ENCODE measurements at regions not wholly inside any gene's neighbourhood (a gene's known extent, or its start where the extent isn't known, plus 50 kb on each side); places are given as distances from the start of the nearest gene placed in this dataset.
A peak's percentile ranks its signal among the peaks of the same experiment; 100 is the strongest.

DNA sequence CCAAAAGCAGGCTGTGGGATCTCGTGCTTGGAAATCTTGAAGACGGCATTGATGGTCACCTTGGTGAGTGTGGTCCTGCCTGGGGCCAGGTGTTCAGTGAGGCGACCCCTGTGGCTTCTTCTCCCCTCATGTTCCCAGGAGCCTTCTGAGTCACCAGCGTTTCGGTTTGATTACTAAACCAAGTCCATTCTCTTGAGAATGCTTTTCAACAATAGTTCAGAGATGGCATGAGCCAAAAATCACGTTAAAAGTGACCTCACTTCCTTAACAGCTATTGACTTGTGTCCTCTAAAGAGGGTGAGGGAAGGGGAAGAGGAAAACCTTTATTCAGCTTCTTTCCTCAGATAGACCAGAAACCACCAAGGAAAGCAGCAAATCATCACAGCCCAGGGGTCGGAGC is 315.2 kb downstream of the GATA3 start:
- Histone ChIP-seq H3K27ac (peak overlapping the region; percentile 70), H3K9me3 (replicated peaks) (no peaks in the 10 kb centered on the region), H3K4me3 (no peak overlapping the region), H3K27me3 (replicated peaks) (no peaks in the 10 kb centered on the region), H3K4me1 (replicated peaks) (peaks cover 38% of the 10 kb centered on the region), H3K36me3 (no peaks in the 10 kb centered on the region)
- DNase-seq (ENCODE audit: low read depth in 1 of 2, low spot score in 2 of 2): peak; percentile 61 to 70

DNA sequence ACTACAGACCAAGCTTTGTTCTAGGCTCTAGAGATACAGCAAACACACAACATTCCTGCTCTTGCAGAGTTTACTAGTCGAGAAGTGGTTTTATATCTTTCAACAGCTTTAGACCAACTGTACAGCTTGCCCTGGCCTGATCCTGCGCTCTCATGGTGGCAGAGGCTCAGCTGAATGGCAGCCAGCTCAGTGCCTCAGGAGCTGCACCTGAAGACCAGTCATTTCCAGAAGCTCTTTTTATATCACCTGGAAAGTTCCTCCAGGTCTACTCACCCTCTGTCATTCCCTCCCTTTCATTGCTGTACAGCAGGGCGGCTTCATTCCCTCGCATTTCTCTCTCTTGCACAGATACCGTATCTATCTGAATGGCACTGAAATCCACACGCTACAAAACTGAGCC is 319.8 kb downstream of the GATA3 start:
- H3K4me3 ChIP-seq: no peak overlapping the region
- no peaks in the 10 kb centered on the region for H3K27me3 ChIP-seq (replicated peaks)
- H3K9me3 ChIP-seq (replicated peaks): no peaks in the 10 kb centered on the region
- peaks cover 28% of the 10 kb centered on the region for H3K4me1 ChIP-seq (replicated peaks)
- H3K27ac ChIP-seq: no peak overlapping the region
- no peak for DNase-seq (ENCODE audit: low read depth in 1 of 2, low spot score in 2 of 2)
- no peaks in the 10 kb centered on the region for H3K36me3 ChIP-seq

DNA sequence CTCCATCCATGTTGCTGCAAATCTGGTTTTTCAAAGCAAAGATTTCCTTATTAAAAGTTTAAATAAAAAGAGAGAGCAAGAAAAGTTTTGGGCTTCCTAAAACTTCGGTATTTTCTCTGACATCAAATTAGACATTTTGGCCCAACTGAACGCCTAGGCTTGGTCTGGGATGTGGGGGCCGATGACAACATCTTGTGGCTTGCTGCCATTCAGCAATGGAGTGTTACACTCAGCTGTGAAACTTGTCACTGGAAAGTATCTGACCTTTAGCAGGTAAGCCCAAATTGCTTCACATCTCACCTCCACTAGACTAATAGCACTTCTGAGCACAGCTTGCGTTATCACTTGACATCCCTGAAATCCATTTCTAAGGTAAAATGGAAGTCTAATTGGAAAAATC is 320.6 kb downstream of the GATA3 start:
- Histone ChIP-seq H3K4me3 (no peak overlapping the region), H3K27me3 (replicated peaks) (no peaks in the 10 kb centered on the region), H3K27ac (no peak overlapping the region), H3K36me3 (no peaks in the 10 kb centered on the region), H3K4me1 (replicated peaks) (peaks cover 23% of the 10 kb centered on the region), H3K9me3 (replicated peaks) (no peaks in the 10 kb centered on the region)
- DNase-seq (ENCODE audit: low read depth in 1 of 2, low spot score in 2 of 2): no peak

DNA sequence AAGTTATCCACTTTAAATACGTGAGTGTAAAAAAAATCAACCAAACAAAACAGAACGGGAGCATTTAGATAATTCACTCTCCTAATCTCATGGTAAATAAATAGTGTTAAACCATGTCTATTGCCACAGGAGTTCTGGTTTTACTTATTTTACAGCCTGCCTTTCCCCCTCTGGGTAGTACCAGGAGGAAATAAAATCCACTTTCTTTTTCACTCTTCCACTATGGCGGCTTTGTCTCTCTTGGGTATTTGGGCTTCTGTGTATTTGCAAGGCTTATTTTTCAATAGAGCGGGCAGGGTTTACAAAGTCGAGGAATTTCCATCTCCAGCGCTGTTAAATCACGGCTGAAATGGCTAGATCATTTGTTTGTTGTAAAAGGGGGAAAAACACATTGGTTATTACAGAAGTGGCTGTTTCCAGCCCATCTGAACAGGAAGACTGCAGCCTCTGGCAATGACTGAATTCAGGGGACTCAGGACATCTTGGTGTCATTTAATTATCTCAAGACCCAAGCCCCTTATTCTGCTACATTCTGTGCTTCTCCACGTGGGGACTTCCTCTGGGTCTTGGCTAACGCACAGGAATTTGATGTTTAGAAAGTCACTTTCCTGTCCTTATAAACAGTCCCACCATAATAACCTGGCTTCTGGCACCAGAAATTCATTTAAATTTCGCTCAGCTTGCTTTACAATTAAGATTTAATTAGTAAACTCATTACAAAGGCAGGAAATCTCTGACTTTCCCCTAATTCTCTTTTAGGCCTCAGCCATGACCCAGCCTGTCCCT is 323.9 kb downstream of the GATA3 start:
- Histone ChIP-seq H3K36me3 (no peaks in the 10 kb centered on the region), H3K4me1 (replicated peaks) (peaks cover 41% of the 10 kb centered on the region), H3K27me3 (replicated peaks) (no peaks in the 10 kb centered on the region), H3K27ac (peak overlapping the region; percentile 69), H3K9me3 (replicated peaks) (no peaks in the 10 kb centered on the region), H3K4me3 (peak overlapping the region; percentile 6; the same call in 1 of the 2 replicates)
- peak in 1 of 2 experiments; percentile 40 for DNase-seq (ENCODE audit: low read depth in 1 of 2, low spot score in 2 of 2)

DNA sequence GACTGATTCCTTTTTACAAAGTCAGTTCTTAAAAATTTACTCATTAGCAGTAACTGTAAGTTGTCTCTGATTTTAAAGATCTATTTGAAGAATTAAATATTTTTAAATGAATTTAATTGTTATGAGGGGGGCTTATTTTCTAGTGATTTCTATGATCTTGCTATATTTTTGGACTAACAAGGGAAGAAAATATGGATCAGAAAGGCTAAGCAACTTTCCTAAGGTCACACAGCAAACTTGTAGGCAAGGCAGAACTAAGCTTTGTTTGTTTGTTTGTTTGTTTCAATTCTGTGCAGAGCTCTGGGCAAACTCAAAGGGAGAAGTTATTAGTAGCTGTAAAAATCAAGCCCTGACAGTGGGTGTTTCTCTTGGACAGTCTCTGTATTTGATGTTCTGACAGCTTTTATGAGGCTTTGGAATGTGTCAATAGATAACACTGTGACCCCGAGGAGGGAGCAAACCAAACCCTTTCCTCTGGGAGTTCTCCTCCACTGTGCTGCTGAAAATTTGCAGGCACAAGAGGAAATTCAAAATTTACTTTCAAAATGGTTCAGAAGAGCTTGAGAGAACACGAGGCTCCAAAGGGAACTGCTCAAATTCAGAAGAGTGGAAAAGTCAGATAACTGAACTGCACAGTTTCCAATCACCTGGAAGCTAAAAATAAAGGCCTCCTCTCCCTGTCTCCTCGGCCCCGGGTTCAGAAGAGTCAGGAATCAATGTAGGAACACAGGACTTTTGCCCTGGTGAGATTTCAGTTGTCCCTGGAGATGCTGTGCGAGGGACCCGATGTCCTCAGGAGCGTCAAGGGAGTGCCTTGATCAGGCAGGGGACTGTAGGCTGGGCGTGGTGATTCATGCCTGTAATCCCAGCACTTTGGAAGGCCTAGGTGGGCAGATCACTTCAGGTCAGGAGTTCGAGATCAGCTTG is 325.7 kb downstream of the GATA3 start:
- no peaks in the 10 kb centered on the region for H3K9me3 ChIP-seq (replicated peaks)
- H3K27me3 ChIP-seq (replicated peaks): no peaks in the 10 kb centered on the region
- H3K36me3 ChIP-seq: no peaks in the 10 kb centered on the region
- H3K4me3 ChIP-seq: no peak overlapping the region
- H3K27ac ChIP-seq: no peak overlapping the region
- no peak for DNase-seq (ENCODE audit: low read depth in 1 of 2, low spot score in 2 of 2)
- H3K4me1 ChIP-seq (replicated peaks): peaks cover 54% of the 10 kb centered on the region

DNA sequence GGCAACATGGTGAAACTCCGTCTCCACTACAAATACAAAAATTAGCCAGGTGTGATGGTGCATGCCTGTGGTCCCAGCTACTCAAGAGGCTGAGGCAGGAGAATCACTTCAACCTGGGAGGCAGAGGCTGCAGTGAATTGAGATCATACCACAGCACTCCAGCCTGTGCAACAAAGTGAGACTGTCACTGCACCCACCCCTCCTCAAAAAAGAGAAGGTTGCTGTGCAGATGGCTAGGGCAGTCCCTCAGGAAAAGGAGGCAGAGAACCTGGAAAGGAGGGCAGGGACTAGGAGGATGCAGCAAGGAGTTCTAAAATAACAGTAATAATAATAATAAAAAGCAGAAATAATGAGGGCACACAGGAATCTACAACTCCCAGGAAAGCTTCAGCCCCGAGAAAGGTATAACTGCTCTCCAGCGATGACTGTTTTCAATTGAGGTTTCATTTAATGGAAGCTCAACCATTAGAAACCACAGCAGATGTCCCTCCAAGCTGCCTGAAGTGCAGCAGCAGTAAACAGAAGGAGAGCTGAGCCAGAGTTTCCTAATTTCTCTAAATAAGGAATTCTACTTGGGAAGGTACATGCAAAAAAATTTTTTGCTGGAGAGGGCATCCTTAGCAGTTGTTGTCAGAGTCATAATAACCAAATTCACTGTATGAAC is 326.5 kb downstream of the GATA3 start:
- H3K4me3 ChIP-seq: no peak overlapping the region
- H3K36me3 ChIP-seq: no peaks in the 10 kb centered on the region
- DNase-seq (ENCODE audit: low read depth in 1 of 2, low spot score in 2 of 2): no peak
- H3K9me3 ChIP-seq (replicated peaks): no peaks in the 10 kb centered on the region
- H3K27ac ChIP-seq: no peak overlapping the region
- H3K4me1 ChIP-seq (replicated peaks): peaks cover 54% of the 10 kb centered on the region
- H3K27me3 ChIP-seq (replicated peaks): no peaks in the 10 kb centered on the region

DNA sequence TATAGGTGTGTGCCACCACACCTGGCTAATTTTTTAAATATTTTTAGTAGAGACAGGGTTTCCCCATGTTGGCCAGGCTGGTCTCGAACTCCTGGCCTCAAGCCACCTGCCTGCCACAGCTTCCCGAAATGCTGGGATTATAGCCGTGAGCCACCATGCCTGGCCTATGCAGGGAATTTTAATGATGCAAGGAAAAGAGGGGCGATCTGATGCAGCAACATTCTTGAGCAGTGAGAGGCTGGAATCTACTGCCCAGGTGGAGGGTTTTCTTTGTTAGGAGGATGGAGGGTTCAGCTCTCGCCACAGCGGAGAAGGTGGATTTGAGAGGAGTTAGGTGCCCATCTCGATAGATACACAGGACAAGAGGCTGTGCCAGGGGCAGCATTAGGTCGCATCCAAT is 332.3 kb downstream of the GATA3 start:
- Histone ChIP-seq H3K27ac (no peak overlapping the region), H3K4me3 (no peak overlapping the region), H3K27me3 (replicated peaks) (no peaks in the 10 kb centered on the region), H3K36me3 (no peaks in the 10 kb centered on the region), H3K4me1 (replicated peaks) (peaks cover 47% of the 10 kb centered on the region), H3K9me3 (replicated peaks) (no peaks in the 10 kb centered on the region)
- no peak for DNase-seq (ENCODE audit: low read depth in 1 of 2, low spot score in 2 of 2)

DNA sequence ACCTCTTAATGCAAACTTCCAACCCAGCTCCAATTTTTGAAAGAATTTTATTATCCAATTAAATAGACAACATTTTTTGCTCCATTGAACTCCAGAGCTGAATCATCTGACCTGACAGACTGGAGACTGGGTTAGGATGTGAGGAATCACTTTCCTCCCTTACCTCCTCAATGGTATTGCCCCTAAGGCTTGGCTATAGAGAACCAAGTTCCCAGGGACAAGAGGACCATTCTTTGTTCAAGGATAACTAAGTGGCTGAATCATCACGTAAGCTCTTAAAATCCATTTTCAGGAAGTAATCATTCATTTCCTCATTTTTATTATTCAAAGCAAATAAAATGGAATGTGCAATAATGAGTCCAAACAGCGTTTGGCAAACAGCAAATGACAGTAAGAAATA is 335.1 kb downstream of the GATA3 start:
- no peak overlapping the region for H3K4me3 ChIP-seq
- H3K4me1 ChIP-seq (replicated peaks): peaks cover 48% of the 10 kb centered on the region
- DNase-seq (ENCODE audit: low read depth in 1 of 2, low spot score in 2 of 2): peak in 1 of 2 experiments; percentile 23

DNA sequence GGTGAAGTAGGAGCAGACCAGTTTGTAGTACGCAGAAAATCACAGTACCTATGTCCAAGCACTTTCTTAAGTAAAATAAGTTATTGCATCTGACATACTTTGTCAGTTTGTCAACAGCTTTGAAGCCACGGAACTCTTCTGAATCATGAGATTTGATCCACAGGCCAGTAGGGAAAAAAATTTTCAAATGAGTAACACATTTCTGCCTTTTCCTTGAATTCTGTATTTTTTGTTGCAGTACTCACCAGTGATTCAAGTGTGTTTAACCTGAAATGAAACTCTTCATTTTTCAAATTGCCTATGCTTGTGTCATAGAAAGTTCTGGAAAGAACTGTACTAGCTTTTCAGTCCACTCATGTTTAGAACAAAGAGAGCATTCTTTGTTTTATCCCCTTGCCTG is 337.7 kb downstream of the GATA3 start:
- Histone ChIP-seq H3K9me3 (replicated peaks) (no peaks in the 10 kb centered on the region), H3K27me3 (replicated peaks) (no peaks in the 10 kb centered on the region), H3K4me1 (replicated peaks) (peaks cover 57% of the 10 kb centered on the region), H3K36me3 (no peaks in the 10 kb centered on the region), H3K27ac (peak overlapping the region; percentile 72), H3K4me3 (no peak overlapping the region)
- DNase-seq (ENCODE audit: low read depth in 1 of 2, low spot score in 2 of 2): peak in 1 of 2 experiments; percentile 63

More for the DNA sequence above, 335.1 kb downstream of the GATA3 start:
- Histone ChIP-seq H3K27ac (peak overlapping the region; percentile 35; the same call in 1 of the 2 replicates), H3K27me3 (replicated peaks) (no peaks in the 10 kb centered on the region), H3K36me3 (no peaks in the 10 kb centered on the region), H3K9me3 (replicated peaks) (no peaks in the 10 kb centered on the region)

DNA sequence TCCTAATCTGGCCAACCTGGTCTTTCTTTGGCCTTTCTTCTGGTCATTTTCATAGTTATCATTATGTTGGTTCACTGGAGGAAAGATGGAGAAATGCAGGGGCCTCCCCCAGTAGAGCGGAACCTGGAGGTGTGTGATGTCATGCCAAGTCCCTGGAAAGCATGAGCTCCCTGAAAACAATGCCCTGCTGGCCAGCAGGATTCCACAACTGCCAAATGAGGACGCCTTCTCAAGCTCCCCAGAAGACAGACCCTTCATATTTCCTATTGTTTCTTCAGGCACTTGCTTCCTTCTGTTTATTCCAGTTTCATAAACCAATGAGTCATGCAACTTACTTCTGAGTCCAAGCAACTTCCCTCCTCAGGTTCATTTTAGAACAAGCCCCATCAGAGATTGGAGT is 339.0 kb downstream of the GATA3 start:
- H3K36me3 ChIP-seq: no peaks in the 10 kb centered on the region
- H3K27ac ChIP-seq: peak overlapping the region; percentile 72
- peak; percentile 66 to 74 for DNase-seq (ENCODE audit: low read depth in 1 of 2, low spot score in 2 of 2)
- H3K9me3 ChIP-seq (replicated peaks): no peaks in the 10 kb centered on the region
- no peaks in the 10 kb centered on the region for H3K27me3 ChIP-seq (replicated peaks)
- H3K4me1 ChIP-seq (replicated peaks): peaks cover 59% of the 10 kb centered on the region
- H3K4me3 ChIP-seq: no peak overlapping the region

DNA sequence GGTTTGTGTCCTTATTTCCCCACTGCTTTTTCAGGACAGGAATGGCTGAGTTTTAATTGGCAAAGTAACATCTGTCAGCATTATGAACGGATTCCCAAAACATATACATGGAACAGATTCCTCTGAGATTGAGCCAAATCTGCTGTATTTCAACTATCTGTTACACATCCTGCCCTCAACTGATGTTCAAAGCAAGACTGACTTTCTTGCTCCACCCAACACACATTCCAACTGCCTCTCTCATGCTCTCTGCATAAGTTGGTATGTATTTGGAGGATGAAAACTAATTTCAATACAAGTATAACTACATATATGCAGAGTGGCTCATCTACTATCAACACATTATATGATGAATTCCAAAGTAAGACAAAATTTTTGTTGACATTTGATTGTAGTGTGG is 342.2 kb downstream of the GATA3 start:
- Histone ChIP-seq H3K36me3 (no peaks in the 10 kb centered on the region), H3K27ac (no peak overlapping the region), H3K4me1 (replicated peaks) (peaks cover 37% of the 10 kb centered on the region), H3K27me3 (replicated peaks) (no peaks in the 10 kb centered on the region), H3K9me3 (replicated peaks) (no peaks in the 10 kb centered on the region), H3K4me3 (no peak overlapping the region)
- peak in 1 of 2 experiments; percentile 17 for DNase-seq (ENCODE audit: low read depth in 1 of 2, low spot score in 2 of 2)

DNA sequence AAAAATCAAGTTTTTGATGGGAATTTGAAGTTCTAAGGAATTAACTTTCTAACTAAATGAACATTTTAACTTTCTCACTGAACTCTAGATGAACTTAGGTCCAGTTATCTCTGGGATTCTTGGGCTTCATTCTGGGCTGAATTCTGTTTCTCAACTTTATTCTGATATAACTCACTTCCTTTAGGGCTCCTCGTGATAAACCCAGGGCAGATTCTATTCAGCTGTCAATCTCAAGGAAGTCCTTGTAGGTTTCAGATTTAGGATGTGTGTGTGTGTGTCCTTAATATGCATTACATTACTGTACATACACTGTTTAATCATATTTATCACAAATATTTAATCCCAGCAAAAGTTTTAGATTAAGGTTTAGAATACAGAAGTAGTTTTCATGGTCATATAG is 344.3 kb downstream of the GATA3 start:
- Histone ChIP-seq H3K9me3 (replicated peaks) (no peaks in the 10 kb centered on the region), H3K4me1 (replicated peaks) (peaks cover 16% of the 10 kb centered on the region), H3K27ac (no peak overlapping the region), H3K27me3 (replicated peaks) (no peaks in the 10 kb centered on the region), H3K4me3 (no peak overlapping the region), H3K36me3 (no peaks in the 10 kb centered on the region)
- no peak for DNase-seq (ENCODE audit: low read depth in 1 of 2, low spot score in 2 of 2)

DNA sequence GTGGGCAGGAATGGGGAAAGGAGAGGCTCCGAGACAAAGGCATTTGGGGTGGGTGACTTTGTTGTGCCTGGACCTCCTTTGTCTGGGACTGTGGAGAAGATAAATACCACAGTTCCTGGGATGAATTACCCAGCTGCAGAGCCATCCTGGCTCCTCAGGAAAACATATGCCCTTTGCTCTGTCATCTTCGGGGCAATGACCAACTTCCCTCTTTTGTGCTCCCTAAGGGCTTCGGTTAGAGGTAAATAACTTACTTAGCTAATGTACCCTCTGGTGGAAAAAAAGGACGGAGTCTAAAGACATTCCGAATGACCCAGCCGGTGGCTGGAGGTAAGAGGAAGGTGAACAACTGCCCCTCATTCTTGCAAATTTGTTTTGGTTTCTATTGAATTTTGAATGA is 345.7 kb downstream of the GATA3 start:
- H3K4me3 ChIP-seq: no peak overlapping the region

More for the DNA sequence above, 345.7 kb downstream of the GATA3 start:
- H3K9me3 ChIP-seq (replicated peaks): no peaks in the 10 kb centered on the region
- H3K27ac ChIP-seq: no peak overlapping the region
- H3K27me3 ChIP-seq (replicated peaks): no peaks in the 10 kb centered on the region
- H3K36me3 ChIP-seq: no peaks in the 10 kb centered on the region
- peaks cover 15% of the 10 kb centered on the region for H3K4me1 ChIP-seq (replicated peaks)
- DNase-seq (ENCODE audit: low read depth in 1 of 2, low spot score in 2 of 2): no peak
